HUES64 (cell line): ENCODE measurements at regions not wholly inside any gene's neighbourhood (a gene's known extent, or its start where the extent isn't known, plus 50 kb on each side); places are given as distances from the start of the nearest gene placed in this dataset.
"Not testable (repeated sequence)": the region's sequence is repeated elsewhere in the genome, so short reads cannot be mapped to it uniquely, and the experiment has no call there.

ENCODE experiments used
- H3K27ac ChIP-seq: 2 replicates; pipeline ENCODE4 v1.7.0; 2013; ENCODE audit warnings: low read depth, low read length, inconsistent platforms
- H3K27me3 ChIP-seq: 2 replicates; pipeline ENCODE4 v1.6.1; 2013; ENCODE audit warnings: mild to moderate bottlenecking, low read length; ENCODE audit not compliant: insufficient read depth
- H3K36me3 ChIP-seq: 2 replicates; pipeline ENCODE4 v1.6.1; 2013; ENCODE audit warnings: mild to moderate bottlenecking, low read length; ENCODE audit not compliant: insufficient read depth
- H3K4me1 ChIP-seq: 2 replicates; pipeline ENCODE4 v1.6.1; 2013; ENCODE audit warnings: mild to moderate bottlenecking, low read length, moderate library complexity; ENCODE audit not compliant: insufficient read depth
- H3K4me3 ChIP-seq: 2 replicates; pipeline ENCODE4 v1.5.1; 2013; ENCODE audit warnings: mild to moderate bottlenecking, low read length, moderate library complexity
- H3K9ac ChIP-seq: 2 replicates; pipeline ENCODE4 v1.6.1; 2013; ENCODE audit warnings: mild to moderate bottlenecking, low read depth, low read length
- H3K9me3 ChIP-seq: 2 replicates; pipeline ENCODE4 v1.6.1; 2013; ENCODE audit warnings: low read depth, low read length; ENCODE audit not compliant: insufficient read depth
- WGBS: fragments of 150-250, 120-280 bp; methylation state at CpG from one replicate; pipeline ENCODE4 v1.1.7; 2013; ENCODE audit warnings: missing lambda C conversion rate; 5-methylcytosine and 5-hydroxymethylcytosine counted together

DNA sequence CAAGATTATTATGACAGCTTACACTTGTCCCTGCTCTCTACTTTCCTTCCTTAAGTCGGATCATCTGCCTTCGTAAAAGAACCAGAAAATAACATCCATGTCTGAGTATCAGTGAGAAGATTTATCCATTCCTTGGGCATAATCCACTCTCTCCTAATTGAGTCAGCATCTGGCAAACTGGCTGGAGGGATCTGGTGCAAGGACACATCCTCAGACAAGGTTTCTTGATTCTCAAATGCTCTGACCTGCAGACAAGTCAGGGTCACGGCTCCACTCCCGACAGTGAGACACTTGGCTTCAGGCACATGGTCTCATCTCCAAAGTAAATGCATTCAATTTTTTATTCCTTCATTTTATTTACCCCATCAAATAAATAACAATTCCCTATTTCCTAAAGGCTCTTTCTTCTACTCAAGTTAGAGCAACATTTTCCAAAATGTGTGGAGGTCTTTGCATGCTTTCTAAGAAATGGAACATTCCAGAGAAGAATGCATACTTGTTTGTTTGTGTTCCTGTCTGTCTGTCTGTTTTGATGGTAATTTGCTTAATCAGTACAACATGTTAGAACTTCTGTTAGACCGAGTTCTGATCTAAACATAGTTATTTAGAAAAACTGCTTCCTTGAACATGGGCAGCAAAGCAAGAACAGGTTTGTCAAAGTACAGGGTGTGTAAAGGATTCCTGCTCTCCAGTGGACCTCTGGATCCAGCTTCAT lies 246.9 kb downstream of the IRS1 start:
- Histone ChIP-seq H3K9me3 (no peaks in the 10 kb centered on the region), H3K27me3 (no peaks in the 10 kb centered on the region), H3K36me3 (no peaks in the 10 kb centered on the region), H3K4me3 (no peak overlapping the region), H3K27ac (no peak overlapping the region), H3K9ac (no peak overlapping the region), H3K4me1 (peaks cover 12% of the 10 kb centered on the region)
- WGBS, result 92% methylated on average over 5 of the region's 5 CpGs

DNA sequence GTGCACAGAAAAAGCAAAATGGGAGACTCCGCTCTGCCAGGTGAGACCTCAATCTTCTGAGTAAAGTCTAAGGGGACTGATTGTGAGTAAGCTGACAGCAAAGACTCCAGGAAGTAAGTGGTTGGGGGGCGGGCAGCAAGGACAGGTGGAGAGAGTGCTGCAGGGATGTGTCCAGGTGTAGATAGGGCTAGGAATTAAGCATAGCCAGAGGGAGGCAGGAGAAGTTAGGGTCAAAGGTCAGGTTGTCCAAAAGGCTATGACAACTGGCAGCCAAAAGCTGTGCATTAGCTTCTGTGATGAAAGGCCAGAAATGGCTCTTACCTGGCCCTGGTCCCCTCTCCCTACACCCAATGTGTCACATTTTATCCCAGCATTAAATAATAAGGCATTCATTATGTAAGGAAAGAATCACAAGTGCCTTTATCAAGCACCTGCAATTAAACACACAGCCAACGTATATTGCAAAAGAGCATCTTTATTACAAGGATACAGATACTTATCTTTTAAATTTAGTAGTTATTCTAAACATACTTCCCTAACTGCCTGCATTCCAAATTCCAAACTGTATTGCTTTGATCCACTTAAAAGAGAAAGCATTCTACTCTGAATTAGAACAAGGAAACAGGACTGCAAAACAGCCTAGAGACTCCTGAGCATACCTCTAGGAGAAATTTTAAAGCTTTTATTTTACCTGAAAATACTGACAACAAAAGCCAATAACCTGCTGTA lies 247.9 kb downstream of the IRS1 start:
- WGBS, result 92% methylated on average over 2 of the region's 3 CpGs
- Histone ChIP-seq H3K4me1 (peaks cover 12% of the 10 kb centered on the region), H3K27me3 (no peaks in the 10 kb centered on the region), H3K9me3 (no peaks in the 10 kb centered on the region), H3K36me3 (no peaks in the 10 kb centered on the region), H3K4me3 (no peak overlapping the region), H3K9ac (no peak overlapping the region), H3K27ac (no peak overlapping the region)

- no peaks in the 10 kb centered on the region for H3K27me3 ChIP-seq
Observed at GRCh38 chr2:226550801-226551200, 248.8 kb downstream of the IRS1 start.

GRCh38 chr2:226548732-226549131 lies 250.9 kb downstream of the IRS1 start:
- WGBS, result 95% methylated on average over 2 of the region's 2 CpGs
- Histone ChIP-seq H3K9me3 (no peaks in the 10 kb centered on the region), H3K4me3 (no peak overlapping the region), H3K27me3 (no peaks in the 10 kb centered on the region), H3K36me3 (no peaks in the 10 kb centered on the region), H3K27ac (no peak overlapping the region), H3K4me1 (peaks cover 10% of the 10 kb centered on the region), H3K9ac (no peak overlapping the region)

More at GRCh38 chr2:226550801-226551200, 248.8 kb downstream of the IRS1 start:
- Histone ChIP-seq H3K27ac (no peak overlapping the region), H3K4me3 (no peak overlapping the region), H3K4me1 (peaks cover 12% of the 10 kb centered on the region), H3K36me3 (no peaks in the 10 kb centered on the region), H3K9me3 (no peaks in the 10 kb centered on the region), H3K9ac (no peak overlapping the region)
- WGBS, result 96% methylated on average over 7 of the region's 7 CpGs

- H3K36me3 ChIP-seq, result no peaks in the 10 kb centered on the region
- WGBS, result 97% methylated on average over 2 of the region's 2 CpGs
- H3K9me3 ChIP-seq, result no peaks in the 10 kb centered on the region
- H3K27me3 ChIP-seq, result no peaks in the 10 kb centered on the region
- no peak overlapping the region for H3K27ac ChIP-seq
- H3K9ac ChIP-seq, result no peak overlapping the region
- no peak overlapping the region for H3K4me3 ChIP-seq
- peaks cover 2% of the 10 kb centered on the region; the same call in 1 of the 2 replicates for H3K4me1 ChIP-seq
Observed at GRCh38 chr2:226544596-226545210, 254.9 kb downstream of the IRS1 start.

DNA sequence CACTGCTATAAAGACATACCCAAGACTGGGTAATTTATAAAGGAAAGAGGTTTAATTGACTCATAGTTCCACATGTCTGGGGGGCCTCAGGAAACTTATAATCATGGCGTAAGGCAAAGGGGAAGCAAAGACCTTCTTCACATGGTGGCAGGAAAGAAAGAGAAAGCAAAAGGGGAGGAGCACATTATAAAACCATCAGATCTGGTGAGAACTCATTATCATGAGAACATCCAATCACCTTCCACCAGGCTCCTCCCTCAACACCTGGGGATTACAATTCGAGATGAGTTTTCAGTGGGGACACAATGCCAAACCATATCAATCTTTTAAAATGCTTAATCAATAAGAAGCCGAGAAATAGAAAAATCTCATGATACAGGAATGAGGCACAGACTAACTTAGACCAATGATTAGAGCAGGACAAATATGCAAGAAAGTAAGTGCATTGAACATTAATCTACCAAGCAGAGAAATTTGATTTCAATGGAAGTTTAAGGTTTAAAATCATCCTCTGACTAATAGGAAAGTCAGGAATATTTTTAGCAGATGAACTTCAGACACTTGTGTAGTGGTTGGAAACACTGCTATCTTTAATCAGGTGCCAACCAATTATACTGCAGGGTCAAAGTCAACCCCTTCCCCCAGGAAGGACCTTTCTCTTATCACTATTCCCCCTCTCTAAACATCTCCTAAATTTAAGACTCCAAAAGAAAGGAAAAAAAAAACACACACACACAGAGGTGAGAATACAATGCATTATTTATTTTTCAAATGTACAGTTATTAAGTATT lies 259.2 kb downstream of the IRS1 start:
- 94% methylated on average over 3 of the region's 3 CpGs for WGBS
- H3K4me1 ChIP-seq, result peaks cover 9% of the 10 kb centered on the region; the same call in 1 of the 2 replicates
- no peak overlapping the region for H3K27ac ChIP-seq
- H3K27me3 ChIP-seq, result no peaks in the 10 kb centered on the region
- no peak overlapping the region for H3K4me3 ChIP-seq
- H3K9ac ChIP-seq, result no peak overlapping the region
- H3K9me3 ChIP-seq, result no peaks in the 10 kb centered on the region
- H3K36me3 ChIP-seq, result no peaks in the 10 kb centered on the region

DNA sequence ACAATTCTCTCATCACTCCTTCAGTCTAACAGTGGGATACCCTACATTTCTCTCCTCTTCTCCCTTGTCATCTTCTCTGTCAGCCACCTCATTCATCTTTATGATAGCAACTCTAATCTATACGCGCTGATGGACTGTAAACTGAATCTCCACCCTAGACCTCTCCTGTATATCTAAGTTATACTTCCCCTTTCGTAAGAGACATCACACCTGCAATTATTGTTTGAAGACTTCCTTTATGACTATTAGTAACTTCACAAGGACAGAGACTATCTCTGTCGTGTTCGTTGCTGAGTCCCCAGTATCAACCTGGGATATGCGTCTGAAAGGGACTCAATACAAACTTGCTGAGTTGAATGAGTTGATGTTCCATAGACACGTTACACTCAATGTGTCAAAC lies 263.2 kb downstream of the IRS1 start:
- H3K27me3 ChIP-seq, result no peaks in the 10 kb centered on the region
- WGBS, result 96% methylated on average over 7 of the region's 7 CpGs

DNA sequence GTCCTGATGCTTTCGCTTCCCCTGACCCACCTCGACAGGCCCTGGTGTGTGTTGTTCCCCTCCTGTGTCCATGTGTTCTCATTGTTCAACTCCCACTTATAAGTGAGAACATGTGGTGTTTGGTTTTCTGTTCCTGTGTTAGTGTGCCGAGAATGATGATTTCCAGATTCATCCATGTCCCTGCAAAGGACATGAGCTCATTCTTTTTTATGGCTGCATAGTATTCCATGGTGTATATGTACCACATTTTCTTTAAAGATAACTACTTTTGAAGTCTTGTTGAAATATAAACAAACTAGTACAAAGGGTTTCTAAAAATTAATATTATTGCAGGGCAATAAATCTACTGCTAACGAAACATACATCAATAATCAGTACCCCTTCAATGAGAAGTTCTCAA lies 266.6 kb downstream of the IRS1 start:
- H3K4me1 ChIP-seq, H3K36me3 ChIP-seq, H3K9me3 ChIP-seq, H3K4me3 ChIP-seq, H3K27me3 ChIP-seq, H3K27ac ChIP-seq, H3K9ac ChIP-seq: not testable (repeated sequence)
- WGBS, result 90% methylated on average over 3 of the region's 4 CpGs

More for the DNA sequence above, 263.2 kb downstream of the IRS1 start:
- Histone ChIP-seq H3K4me1 (peaks cover 9% of the 10 kb centered on the region; the same call in 1 of the 2 replicates), H3K9ac (no peak overlapping the region), H3K9me3 (no peaks in the 10 kb centered on the region), H3K27ac (no peak overlapping the region), H3K36me3 (no peaks in the 10 kb centered on the region), H3K4me3 (no peak overlapping the region)

DNA sequence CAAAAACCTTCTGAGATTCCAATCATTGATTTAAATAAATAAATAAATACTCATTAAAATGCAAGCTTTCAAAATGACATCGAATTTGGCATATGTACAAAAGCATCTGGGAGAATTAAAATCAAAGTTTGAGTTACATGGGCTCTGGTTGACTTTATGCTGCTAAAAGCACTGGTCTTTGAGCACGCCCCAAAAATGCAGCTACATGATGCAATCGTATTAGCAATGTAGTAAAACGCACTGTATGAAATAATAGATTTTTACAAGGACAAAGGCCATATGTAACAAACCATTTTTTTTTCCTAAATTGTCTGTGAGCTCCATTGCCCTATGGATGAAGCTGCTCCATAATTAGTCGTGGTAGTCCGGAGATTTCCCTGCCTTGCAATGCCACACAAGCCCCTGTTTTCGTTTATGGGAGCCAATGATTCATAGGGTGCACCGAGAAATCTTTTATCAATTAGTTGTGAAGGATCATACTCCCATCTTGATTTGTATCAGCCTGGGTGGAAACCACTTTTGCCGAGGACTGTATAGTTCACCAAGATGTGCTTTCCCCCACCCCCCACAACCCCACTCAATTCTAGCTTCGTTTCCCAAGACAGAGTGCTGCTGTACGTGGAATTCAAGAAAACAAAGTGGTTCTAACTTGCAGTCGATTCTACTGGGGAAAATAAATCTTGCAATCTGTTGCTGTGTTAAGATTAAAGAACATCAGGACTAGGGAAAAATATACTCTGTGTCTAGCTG lies 268.4 kb downstream of the IRS1 start:
- Histone ChIP-seq H3K9me3 (no peaks in the 10 kb centered on the region), H3K9ac (no peak overlapping the region), H3K4me3 (no peak overlapping the region), H3K4me1 (no peaks in the 10 kb centered on the region), H3K36me3 (no peaks in the 10 kb centered on the region), H3K27me3 (no peaks in the 10 kb centered on the region), H3K27ac (no peak overlapping the region)
- WGBS, result 95% methylated on average over 12 of the region's 12 CpGs

DNA sequence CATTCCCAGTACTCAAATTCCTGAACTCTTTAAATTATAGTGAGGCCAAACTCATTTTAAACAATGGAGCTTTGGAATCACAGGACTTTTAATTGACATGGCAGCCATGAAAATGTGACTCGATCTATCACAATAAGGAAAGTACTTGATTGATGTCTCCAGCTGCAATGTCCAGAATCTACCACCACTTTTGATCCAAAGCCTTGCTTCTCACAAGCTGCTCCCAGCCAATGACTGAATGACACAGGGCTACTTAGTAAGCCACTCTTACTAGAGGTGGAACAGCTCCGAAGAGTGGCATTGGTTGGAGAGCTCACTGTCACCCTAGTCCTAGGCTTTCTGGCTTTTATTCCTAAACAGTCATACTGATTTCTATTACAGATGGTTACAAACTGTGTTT lies 270.1 kb downstream of the IRS1 start:
- no peaks in the 10 kb centered on the region for H3K9me3 ChIP-seq
- H3K36me3 ChIP-seq, result no peaks in the 10 kb centered on the region
- H3K27ac ChIP-seq, result no peak overlapping the region
- no peaks in the 10 kb centered on the region for H3K27me3 ChIP-seq
- H3K4me3 ChIP-seq, result no peak overlapping the region
- 94% methylated on average over 2 of the region's 2 CpGs for WGBS
- H3K4me1 ChIP-seq, result no peaks in the 10 kb centered on the region
- no peak overlapping the region for H3K9ac ChIP-seq
